ENCODE measurements at regions not wholly inside any gene's neighbourhood (a gene's known extent, or its start where the extent isn't known, plus 50 kb on each side); places are given as distances from the start of the nearest gene placed in this dataset.

- DNase-seq (ENCODE audit: low read depth): no peak
Observed at GRCh38 chr5:5005353-5005752, 134.8 kb upstream of the ADAMTS16 start.

GRCh38 chr5:5006548-5006947, 133.6 kb upstream of the ADAMTS16 start:
- DNase-seq (ENCODE audit: low read depth): no peak

- no peak for DNase-seq (ENCODE audit: low read depth)
Observed at GRCh38 chr5:5009240-5009639, 130.9 kb upstream of the ADAMTS16 start.

GRCh38 chr5:5011151-5011550, 129.0 kb upstream of the ADAMTS16 start:
- DNase-seq (ENCODE audit: low read depth): no peak

GRCh38 chr5:5014586-5015235, 125.4 kb upstream of the ADAMTS16 start:
- peak; percentile 54 for DNase-seq (ENCODE audit: low read depth)

- peak; percentile 69 for DNase-seq (ENCODE audit: low read depth)
Observed at GRCh38 chr5:5017827-5018577, 122.1 kb upstream of the ADAMTS16 start.

GRCh38 chr5:5018578-5018970, 121.6 kb upstream of the ADAMTS16 start:
- peak; percentile 34 for DNase-seq (ENCODE audit: low read depth)

GRCh38 chr5:5021436-5021835, 118.7 kb upstream of the ADAMTS16 start:
- no peak for DNase-seq (ENCODE audit: low read depth)

- no peak for DNase-seq (ENCODE audit: low read depth)
Observed at GRCh38 chr5:5025098-5025773, 114.9 kb upstream of the ADAMTS16 start.

- no peak for DNase-seq (ENCODE audit: low read depth)
Observed at GRCh38 chr5:5025774-5026408, 114.2 kb upstream of the ADAMTS16 start.

- no peak for DNase-seq (ENCODE audit: low read depth)
Observed at GRCh38 chr5:5026409-5026785, 113.7 kb upstream of the ADAMTS16 start.

GRCh38 chr5:5031665-5032064, 108.5 kb upstream of the ADAMTS16 start:
- no peak for DNase-seq (ENCODE audit: low read depth)

GRCh38 chr5:5037674-5038073, 102.5 kb upstream of the ADAMTS16 start:
- DNase-seq (ENCODE audit: low read depth): no peak

- DNase-seq (ENCODE audit: low read depth): no peak
Observed at GRCh38 chr5:5039918-5040317, 100.2 kb upstream of the ADAMTS16 start.

- DNase-seq (ENCODE audit: low read depth): no peak
Observed at GRCh38 chr5:5040712-5041111, 99.4 kb upstream of the ADAMTS16 start.

GRCh38 chr5:5042806-5043205, 97.3 kb upstream of the ADAMTS16 start:
- no peak for DNase-seq (ENCODE audit: low read depth)

- no peak for DNase-seq (ENCODE audit: low read depth)
Observed at GRCh38 chr5:5043346-5043745, 96.8 kb upstream of the ADAMTS16 start.

GRCh38 chr5:5044247-5044840, 95.8 kb upstream of the ADAMTS16 start:
- no peak for DNase-seq (ENCODE audit: low read depth)

GRCh38 chr5:5046680-5047502, 93.2 kb upstream of the ADAMTS16 start:
- no peak for DNase-seq (ENCODE audit: low read depth)

GRCh38 chr5:5050801-5051200, 89.3 kb upstream of the ADAMTS16 start:
- DNase-seq (ENCODE audit: low read depth): no peak

- DNase-seq (ENCODE audit: low read depth): no peak
Observed at GRCh38 chr5:5055712-5056111, 84.4 kb upstream of the ADAMTS16 start.
